HEK293 (cell line): ENCODE measurements at regions not wholly inside any gene's neighbourhood (a gene's known extent, or its start where the extent isn't known, plus 50 kb on each side); places are given as distances from the start of the nearest gene placed in this dataset.
"Not testable (repeated sequence)": the region's sequence is repeated elsewhere in the genome, so short reads cannot be mapped to it uniquely, and the experiment has no call there.

Source experiments
- CTCF ChIP-seq: fragments of 450-650 bp; formaldehyde crosslinking; IDR thresholded peaks from 2 replicates; pipeline ENCODE4 v1.5.1; 2016; ENCODE audit warnings: missing biosample characterization, missing genetic modification characterization
- HIC1 ChIP-seq: fragments of 450-650 bp; formaldehyde crosslinking; IDR thresholded peaks from 2 replicates; pipeline ENCODE4 v1.5.1; 2016; ENCODE audit warnings: missing biosample characterization, missing genetic modification characterization
- ZNF184 ChIP-seq: fragments of 450-650 bp; IDR thresholded peaks from 2 replicates; pipeline ENCODE4 v1.5.1; 2018; ENCODE audit warnings: missing biosample characterization, mild to moderate bottlenecking, missing genetic modification characterization
- ZNF223 ChIP-seq: fragments of 450-650 bp; formaldehyde crosslinking; IDR thresholded peaks from 2 replicates; pipeline ENCODE4 v1.5.1; 2016; ENCODE audit warnings: missing biosample characterization, missing genetic modification characterization
- ZNF26 ChIP-seq: fragments of 450-650 bp; formaldehyde crosslinking; IDR thresholded peaks from 2 replicates; pipeline ENCODE4 v1.5.1; 2016; ENCODE audit warnings: missing biosample characterization, missing genetic modification characterization
- ZNF274 ChIP-seq, 2 experiments: fragments of 200-500 bp in 1 of 2; fragments of 450-650 bp in 1 of 2; sonication (Bioruptor generic) in 1 of 2; formaldehyde crosslinking in 1 of 2; IDR thresholded peaks; 2 replicates each; pipeline versions ENCODE4 v1.5.1 to v1.6.1; 2014 to 2016; ENCODE audit warnings: borderline replicate concordance in 1 of 2, inconsistent platforms in 1 of 2, low read length in 1 of 2, missing biosample characterization in 1 of 2, missing genetic modification characterization in 1 of 2
- ZNF704 ChIP-seq: fragments of 450-650 bp; formaldehyde crosslinking; IDR thresholded peaks from 2 replicates; pipeline ENCODE4 v1.5.1; 2016; ENCODE audit warnings: missing biosample characterization, missing genetic modification characterization
- ZNF792 ChIP-seq: fragments of 450-650 bp; formaldehyde crosslinking; IDR thresholded peaks from 2 replicates; pipeline ENCODE4 v1.5.1; 2016; ENCODE audit warnings: missing biosample characterization, missing genetic modification characterization

- not testable (repeated sequence) for TF ChIP-seq ZNF792; ZNF274 (IDR thresholded peaks at IDR 0.05; ENCODE audit: low read length); ZNF274 (tag by site-specific recombination; IDR thresholded peaks at IDR 0.05; ENCODE audit: borderline replicate concordance); ZNF223 (tag by site-specific recombination); HIC1; CTCF (tag by site-specific recombination); ZNF26; ZNF704 (tag by site-specific recombination); ZNF184 (tag by site-specific recombination)
These were observed 134.5 kb upstream of the RBMS1 start for GRCh38 chr2:160628020-160628637.
